Spleen (tissue), 11 donors: ENCODE measurements at regions not wholly inside any gene's neighbourhood (a gene's known extent, or its start where the extent isn't known, plus 50 kb on each side); places are given as distances from the start of the nearest gene placed in this dataset.

Experiments used
- DNase-seq: peaks from one replicate; pipeline ENCODE4 v3.0.0-alpha.2; 2020
- H3K27ac ChIP-seq, 8 donors: fragments of 200-600 bp; sonication (generic) in 7 of 8; 1 replicate in 4 of 8; 2 replicates in 4 of 8; pipeline versions ENCODE4 v1.5.0 to v1.8.0; 2016 to 2021; ENCODE audit warnings: inconsistent platforms in 4 of 8, mild to moderate bottlenecking in 4 of 8, moderate library complexity in 1 of 8
- H3K27me3 ChIP-seq, 7 donors: fragments of 200-600 bp; sonication (generic) in 6 of 7; replicated peaks in 1 of 7; 1 replicate in 4 of 7; 2 replicates in 3 of 7; pipeline versions ENCODE4 v1.5.0 to v1.8.0; 2016 to 2021; ENCODE audit warnings: inconsistent platforms in 3 of 7, mild to moderate bottlenecking in 1 of 7
- H3K36me3 ChIP-seq, 6 donors: fragments of 200-600 bp; sonication (generic) in 5 of 6; 1 replicate in 4 of 6; 2 replicates in 2 of 6; pipeline versions ENCODE4 v1.5.0 to v1.8.0; 2016 to 2021; ENCODE audit warnings: inconsistent platforms in 2 of 6
- H3K4me1 ChIP-seq, 6 donors: fragments of 200-600 bp; sonication (generic) in 5 of 6; 1 replicate in 3 of 6; 2 replicates in 3 of 6; pipeline versions ENCODE4 v1.5.0 to v1.8.0; 2016 to 2021; ENCODE audit warnings: inconsistent platforms in 3 of 6
- H3K4me3 ChIP-seq, 8 donors: fragments of 200-600 bp; sonication (generic) in 7 of 8; 1 replicate in 4 of 8; 2 replicates in 4 of 8; pipeline versions ENCODE4 v1.5.0 to v1.8.0; 2016 to 2021; ENCODE audit warnings: inconsistent platforms in 4 of 8, mild to moderate bottlenecking in 4 of 8, moderate library complexity in 2 of 8
- H3K9me3 ChIP-seq, 8 donors: fragments of 200-600 bp; sonication (generic) in 7 of 8; 1 replicate in 4 of 8; 2 replicates in 4 of 8; pipeline versions ENCODE4 v1.5.0 to v1.8.0; 2016 to 2021; ENCODE audit warnings: inconsistent platforms in 4 of 8
- POLR2A ChIP-seq, 3 donors: fragments of 450-650 bp; IDR thresholded peaks; one replicate each; pipeline ENCODE4 v1.5.1; 2017; ENCODE audit warnings: antibody characterized with exemption in 3 of 3, mild to moderate bottlenecking in 1 of 3
- POLR2AphosphoS5 ChIP-seq, 3 donors: sonication (generic); formaldehyde crosslinking; IDR thresholded peaks; one replicate each; pipeline ENCODE4 v1.5.1; 2017; ENCODE audit warnings: antibody characterized with exemption in 3 of 3
- WGBS, 5 donors: extraction: QIAGEN DNeasy Blood & Tissue Kit in 3 of 5; methylation state at CpG; one replicate each; pipeline versions ENCODE4 v1.1.5 to v1.1.7; 2013 to 2018; 5-methylcytosine and 5-hydroxymethylcytosine counted together
- intact Hi-C: fragments of 100-400 bp; cut with DNase I; formaldehyde crosslinking; loops from one replicate; pipeline ENCODE4 v1.15.0; 2023; ENCODE audit warnings: low total_unique reads
- TF ChIP-seq, protein P1 (sequence below), 11 experiments: fragments of 200-600 bp in 7 of 11; fragments of 450-650 bp in 4 of 11; sonication (generic) in 4 of 11; IDR thresholded peaks in 8 of 11; conservative IDR thresholded peaks in 3 of 11; 1 replicate in 7 of 11; 2 replicates in 4 of 11; pipeline versions ENCODE4 v1.4.0 to v1.8.0; 2016 to 2021; ENCODE audit warnings: antibody characterized with exemption in 11 of 11, inconsistent platforms in 4 of 11, mild to moderate bottlenecking in 1 of 11
- donor health status: healthy with polysubstance abuse.
- donor health status: DM: no; HTN: no; CAD: no; lungs with moderate emphysema.
- donor health status: DM: no; HTN: no; CAD: no.
- donor health status: Bipolar disorder and iron deficiency.
- donor health status: healthy.
- donor health status: DM: no; HTN: no; CAD: no.
- donor health status: DM: yes; HTN: yes; CAD: no.

DNA sequence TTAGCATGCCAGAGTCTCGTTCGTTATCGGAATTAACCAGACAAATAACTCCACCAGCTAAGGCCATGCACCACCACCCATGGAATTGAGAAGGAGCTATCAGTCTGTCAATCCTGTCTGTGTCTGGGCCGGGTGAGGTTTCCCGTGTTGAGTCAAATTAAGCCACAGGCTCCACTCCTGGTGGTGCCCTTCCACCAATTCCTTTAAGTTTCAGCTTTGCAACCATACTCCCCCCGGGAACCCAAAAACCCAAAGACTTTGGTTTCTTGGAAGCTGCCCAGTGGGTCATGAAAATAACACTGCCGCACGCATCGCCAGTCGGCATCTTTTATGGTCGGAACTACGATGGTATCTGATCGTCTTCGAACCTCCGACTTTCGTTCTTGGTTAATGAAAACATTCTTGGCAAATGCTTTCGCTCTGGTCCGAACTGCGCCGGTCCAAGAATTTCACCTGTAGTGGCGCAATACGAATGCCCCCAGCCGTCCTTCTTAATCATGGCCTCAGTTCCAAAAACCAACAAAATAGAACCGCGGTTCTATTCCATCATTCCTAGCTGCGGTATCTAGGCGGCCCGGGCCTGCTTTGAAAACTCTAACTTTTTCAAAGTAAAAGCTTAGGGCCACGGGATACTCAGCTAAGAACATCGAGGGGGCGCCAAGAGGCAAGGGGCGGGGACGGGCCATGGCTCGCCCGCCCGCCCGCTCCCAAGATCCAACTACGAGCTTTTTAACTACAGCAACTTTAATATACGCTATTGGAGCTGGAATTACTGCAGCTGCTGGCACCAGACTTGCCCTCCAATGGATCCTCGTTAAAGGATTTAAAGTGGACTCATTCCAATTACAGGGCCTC lies 1958.5 kb upstream of the DEFB115 start:
- Histone ChIP-seq H3K27ac (no peak overlapping the region), H3K36me3 (no peaks in the 10 kb centered on the region), H3K4me3 (no peak overlapping the region), H3K4me1 (no peaks in the 10 kb centered on the region), H3K9me3 (peaks cover 0 to 90% (median 55%) of the 10 kb centered on the region in 8 donors), H3K27me3 (no peaks in the 10 kb centered on the region)
- intact Hi-C loops, result no loop called here
- 81 to 89% (median 86%) methylated on average over 40 of the region's 40 CpGs for WGBS, 5 donors
- no peak for DNase-seq
- TF ChIP-seq, protein P1, sequence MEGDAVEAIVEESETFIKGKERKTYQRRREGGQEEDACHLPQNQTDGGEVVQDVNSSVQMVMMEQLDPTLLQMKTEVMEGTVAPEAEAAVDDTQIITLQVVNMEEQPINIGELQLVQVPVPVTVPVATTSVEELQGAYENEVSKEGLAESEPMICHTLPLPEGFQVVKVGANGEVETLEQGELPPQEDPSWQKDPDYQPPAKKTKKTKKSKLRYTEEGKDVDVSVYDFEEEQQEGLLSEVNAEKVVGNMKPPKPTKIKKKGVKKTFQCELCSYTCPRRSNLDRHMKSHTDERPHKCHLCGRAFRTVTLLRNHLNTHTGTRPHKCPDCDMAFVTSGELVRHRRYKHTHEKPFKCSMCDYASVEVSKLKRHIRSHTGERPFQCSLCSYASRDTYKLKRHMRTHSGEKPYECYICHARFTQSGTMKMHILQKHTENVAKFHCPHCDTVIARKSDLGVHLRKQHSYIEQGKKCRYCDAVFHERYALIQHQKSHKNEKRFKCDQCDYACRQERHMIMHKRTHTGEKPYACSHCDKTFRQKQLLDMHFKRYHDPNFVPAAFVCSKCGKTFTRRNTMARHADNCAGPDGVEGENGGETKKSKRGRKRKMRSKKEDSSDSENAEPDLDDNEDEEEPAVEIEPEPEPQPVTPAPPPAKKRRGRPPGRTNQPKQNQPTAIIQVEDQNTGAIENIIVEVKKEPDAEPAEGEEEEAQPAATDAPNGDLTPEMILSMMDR (IDR thresholded peaks at IDR 0.05 in 8 of 11, conservative IDR thresholded peaks at IDR 0.05 in 3 of 11), result no peak
- no peak for TF ChIP-seq POLR2AphosphoS5 (IDR thresholded peaks at IDR 0.05)
- TF ChIP-seq POLR2A (IDR thresholded peaks at IDR 0.05), result no peak

DNA sequence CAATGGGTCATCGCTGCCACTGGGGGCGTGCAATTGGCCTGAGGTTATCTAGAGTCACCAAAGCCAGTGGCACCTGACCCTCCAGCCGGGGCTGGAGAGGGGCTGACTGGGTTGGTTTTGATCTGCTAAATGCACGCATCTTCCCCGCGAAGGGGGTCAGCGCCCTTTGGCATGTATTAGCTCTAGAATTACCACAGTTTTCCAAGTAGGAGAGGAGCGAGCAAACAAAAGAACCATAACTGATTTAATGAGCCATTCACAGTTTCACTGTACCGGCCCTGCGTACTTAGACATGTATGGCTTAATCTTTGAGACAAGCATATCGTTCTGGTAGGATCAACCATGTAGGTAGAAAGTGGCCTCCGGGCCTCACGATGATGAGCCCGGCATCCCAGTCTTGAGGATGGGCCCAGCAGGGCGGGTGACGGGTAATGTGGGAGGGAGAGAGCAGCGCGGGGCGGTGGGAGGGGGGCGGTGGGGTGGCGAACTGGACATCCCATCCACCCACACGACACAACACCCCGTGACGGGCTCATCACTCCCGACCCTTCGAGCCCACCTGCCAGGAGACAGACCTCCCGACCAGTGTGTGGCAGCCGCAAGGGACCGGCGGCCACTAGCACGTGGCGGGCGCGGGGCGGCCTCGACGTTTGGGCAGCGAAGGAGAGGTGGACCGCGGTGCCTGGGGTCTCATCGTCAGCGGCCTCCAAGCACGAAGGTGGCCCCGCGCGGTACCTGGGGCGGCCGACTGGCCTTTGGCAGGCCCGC lies 1957.5 kb upstream of the DEFB115 start:
- Histone ChIP-seq H3K4me3 (no peak overlapping the region), H3K27ac (no peak overlapping the region), H3K9me3 (peaks cover 0 to 98% (median 59%) of the 10 kb centered on the region in 8 donors), H3K36me3 (no peaks in the 10 kb centered on the region), H3K4me1 (no peaks in the 10 kb centered on the region), H3K27me3 (no peaks in the 10 kb centered on the region)
- WGBS, 5 donors, result 77 to 87% (median 83%) methylated on average over 48 to 49 of the region's 49 CpGs
- no peak for TF ChIP-seq POLR2AphosphoS5 (IDR thresholded peaks at IDR 0.05)
- no peak for TF ChIP-seq POLR2A (IDR thresholded peaks at IDR 0.05)
- DNase-seq, result no peak
- intact Hi-C loops, result no loop called here

DNA sequence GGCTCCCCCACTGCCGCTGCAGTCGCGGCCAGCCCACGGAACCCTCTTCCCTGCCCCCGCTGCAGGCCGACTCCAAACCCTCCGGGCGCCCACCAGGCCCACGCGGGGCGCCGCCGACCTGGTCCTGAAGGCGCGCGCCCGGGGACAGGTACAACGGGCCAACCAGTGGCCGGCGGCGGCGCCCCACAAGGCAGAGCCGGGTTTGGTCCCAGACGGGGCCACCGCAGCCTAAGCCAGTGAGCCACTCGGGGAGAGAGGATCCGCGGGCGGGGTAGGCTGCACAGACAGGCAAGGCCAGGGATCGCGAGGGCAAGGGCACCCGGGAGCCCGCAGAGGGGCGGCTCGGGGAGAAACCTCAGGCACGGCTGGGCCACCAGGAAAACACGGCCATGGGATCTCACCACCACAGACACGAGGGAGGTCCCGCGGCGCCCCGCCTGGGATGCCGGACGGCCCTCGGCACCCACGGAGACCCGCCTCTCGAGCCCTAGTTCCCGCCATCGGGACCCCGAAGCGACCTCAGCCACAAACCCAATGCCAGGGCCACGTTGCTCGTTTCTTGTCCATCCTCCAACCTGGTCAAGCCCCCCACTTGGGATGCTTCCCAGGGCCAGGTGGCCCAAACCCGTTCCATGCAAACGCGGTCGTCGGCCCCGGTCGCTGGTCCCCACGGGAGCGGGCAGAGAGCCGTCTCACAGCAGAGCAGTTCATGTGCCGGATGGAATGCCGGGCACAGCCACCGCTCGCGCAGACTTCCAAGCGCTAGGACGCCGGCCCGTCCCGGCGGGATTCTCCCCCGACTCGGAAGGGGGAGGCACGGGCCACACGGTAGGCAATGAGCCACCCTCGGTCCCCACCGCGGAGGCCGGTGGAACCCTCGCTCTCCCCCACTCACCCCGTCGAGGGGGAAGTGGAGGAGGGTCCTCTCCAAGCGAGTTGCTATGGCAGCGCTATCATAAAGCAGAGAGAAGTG lies 1956.6 kb upstream of the DEFB115 start:
- TF ChIP-seq, protein P1 (IDR thresholded peaks at IDR 0.05 in 8 of 11, conservative IDR thresholded peaks at IDR 0.05 in 3 of 11), result no peak
- no peak for TF ChIP-seq POLR2AphosphoS5 (IDR thresholded peaks at IDR 0.05)
- TF ChIP-seq POLR2A (IDR thresholded peaks at IDR 0.05), result no peak
- H3K4me1 ChIP-seq, result no peaks in the 10 kb centered on the region
- no peak for DNase-seq
- H3K9me3 ChIP-seq, result peaks cover 0 to 100% (median 59%) of the 10 kb centered on the region in 8 donors
- no peaks in the 10 kb centered on the region for H3K36me3 ChIP-seq
- 70 to 84% (median 81%) methylated on average over 74 to 88 of the region's 88 CpGs for WGBS, 5 donors
- no peaks in the 10 kb centered on the region for H3K27me3 ChIP-seq
- no peak overlapping the region for H3K4me3 ChIP-seq
- no peak overlapping the region for H3K27ac ChIP-seq
- intact Hi-C loops, result no loop called here

- WGBS, 5 donors, result 75 to 87% (median 86%) methylated on average over 44 to 46 of the region's 46 CpGs
- no peak for DNase-seq
- Histone ChIP-seq H3K4me1 (no peaks in the 10 kb centered on the region), H3K27me3 (peaks cover 0 to 4% (median 0%) of the 10 kb centered on the region in 7 donors), H3K4me3 (no peak overlapping the region), H3K36me3 (no peaks in the 10 kb centered on the region), H3K9me3 (peaks cover 0 to 100% (median 57%) of the 10 kb centered on the region in 8 donors), H3K27ac (no peak overlapping the region)
- intact Hi-C loops, result no loop called here
- TF ChIP-seq POLR2A (IDR thresholded peaks at IDR 0.05) (no peak), POLR2AphosphoS5 (IDR thresholded peaks at IDR 0.05) (no peak)
- TF ChIP-seq, protein P1 (IDR thresholded peaks at IDR 0.05 in 8 of 11, conservative IDR thresholded peaks at IDR 0.05 in 3 of 11), result no peak
Measured at GRCh38 chr20:29301624-29302259, 1955.7 kb upstream of the DEFB115 start.
